NCI-H524 (cell line): ENCODE measurements at regions not wholly inside any gene's neighbourhood (a gene's known extent, or its start where the extent isn't known, plus 50 kb on each side); places are given as distances from the start of the nearest gene placed in this dataset.
"Not testable (repeated sequence)": the region's sequence is repeated elsewhere in the genome, so short reads cannot be mapped to it uniquely, and the experiment has no call there.

ENCODE experiments used
- DNase-seq, 2 experiments: peaks; one replicate each; lab custom pipeline; 2025; lab: John Stamatoyannopoulos, UW

- DNase-seq, result no peak
Observed at GRCh38 chr7:92973293-92973731, 136.9 kb upstream of the CDK6 start.

- DNase-seq, result no peak
Observed at GRCh38 chr7:92972441-92972840, 136.1 kb upstream of the CDK6 start.

GRCh38 chr7:92969061-92969460, 132.7 kb upstream of the CDK6 start:
- DNase-seq, result no peak

- no peak for DNase-seq
Observed at GRCh38 chr7:92968502-92968901, 132.1 kb upstream of the CDK6 start.

- no peak for DNase-seq
Observed at GRCh38 chr7:92967238-92967637, 130.9 kb upstream of the CDK6 start.

GRCh38 chr7:92964141-92964540, 127.8 kb upstream of the CDK6 start:
- no peak for DNase-seq

GRCh38 chr7:92963566-92963965, 127.2 kb upstream of the CDK6 start:
- peak in 1 of 2 experiments; percentile 45 for DNase-seq

- DNase-seq, result no peak
Observed at GRCh38 chr7:92961961-92962360, 125.6 kb upstream of the CDK6 start.

- DNase-seq, result no peak
Observed at GRCh38 chr7:92956575-92956974, 120.2 kb upstream of the CDK6 start.

GRCh38 chr7:92955081-92955480, 118.7 kb upstream of the CDK6 start:
- no peak for DNase-seq

GRCh38 chr7:92953657-92954056, 117.3 kb upstream of the CDK6 start:
- no peak for DNase-seq

- DNase-seq, result no peak
Observed at GRCh38 chr7:92949748-92950147, 113.4 kb upstream of the CDK6 start.

GRCh38 chr7:92945840-92946239, 109.5 kb upstream of the CDK6 start:
- DNase-seq, result no peak

- no peak for DNase-seq
Observed at GRCh38 chr7:92944633-92945032, 108.3 kb upstream of the CDK6 start.

- not testable (repeated sequence) for DNase-seq
Observed at GRCh38 chr7:92942706-92943105, 106.3 kb upstream of the CDK6 start.

GRCh38 chr7:92939666-92940360, 103.4 kb upstream of the CDK6 start:
- DNase-seq, result no peak

- DNase-seq, result no peak
Observed at GRCh38 chr7:92934096-92934495, 97.7 kb upstream of the CDK6 start.

GRCh38 chr7:92932450-92932849, 96.1 kb upstream of the CDK6 start:
- no peak for DNase-seq

- DNase-seq, result no peak
Observed at GRCh38 chr7:92930404-92930803, 94.0 kb upstream of the CDK6 start.

GRCh38 chr7:92926697-92927044, 90.3 kb upstream of the CDK6 start:
- peak in 1 of 2 experiments; percentile 15 for DNase-seq

GRCh38 chr7:92925876-92926696, 89.7 kb upstream of the CDK6 start:
- peak; percentile 97 to 100 for DNase-seq

- peak in 1 of 2 experiments; percentile 10 for DNase-seq
Observed at GRCh38 chr7:92924800-92925199, 88.4 kb upstream of the CDK6 start.

- no peak for DNase-seq
Observed at GRCh38 chr7:92917230-92917629, 80.9 kb upstream of the CDK6 start.
